Epithelial cell of esophagus (primary cell): ENCODE measurements at regions not wholly inside any gene's neighbourhood (a gene's known extent, or its start where the extent isn't known, plus 50 kb on each side); places are given as distances from the start of the nearest gene placed in this dataset.

Experiments used
- DNase-seq: peaks from one replicate; pipeline ENCODE4 v3.0.0; 2010; ENCODE audit warnings: low read depth
- H3K4me3 ChIP-seq: 2 replicates; pipeline ENCODE4 v1.5.1; 2011; ENCODE audit warnings: mild to moderate bottlenecking, low read length, control low read depth
- CTCF ChIP-seq: IDR thresholded peaks from 2 replicates; pipeline ENCODE4 v1.5.1; 2011; ENCODE audit warnings: low read depth, mild to moderate bottlenecking, low read length, control low read depth, inconsistent platforms; ENCODE audit not compliant: insufficient read depth; ENCODE audit errors: missing control alignments

- no peak overlapping the region for H3K4me3 ChIP-seq
- DNase-seq: no peak
- no peak for TF ChIP-seq CTCF
Measured at GRCh38 chr16:85216522-85217375, 104.5 kb upstream of the CIBAR2 start.

GRCh38 chr16:85220125-85220839, 108.0 kb upstream of the CIBAR2 start:
- peak overlapping the region; percentile 10 for H3K4me3 ChIP-seq
- no peak for TF ChIP-seq CTCF
- peak; percentile 67 for DNase-seq

- DNase-seq: no peak
- no peak for TF ChIP-seq CTCF
- no peak overlapping the region for H3K4me3 ChIP-seq
Measured at GRCh38 chr16:85220964-85221731, 108.9 kb upstream of the CIBAR2 start.

GRCh38 chr16:85221771-85222154, 109.5 kb upstream of the CIBAR2 start:
- TF ChIP-seq CTCF: no peak
- no peak overlapping the region for H3K4me3 ChIP-seq
- no peak for DNase-seq

- H3K4me3 ChIP-seq: no peak overlapping the region
- no peak for TF ChIP-seq CTCF
- DNase-seq: no peak
Measured at GRCh38 chr16:85222155-85222863, 110.0 kb upstream of the CIBAR2 start.

- DNase-seq: no peak
- no peak overlapping the region for H3K4me3 ChIP-seq
- TF ChIP-seq CTCF: no peak
Measured at GRCh38 chr16:85225257-85225656, 113.0 kb upstream of the CIBAR2 start.
